Peyer's patch (tissue), 4 donors: ENCODE measurements at regions not wholly inside any gene's neighbourhood (a gene's known extent, or its start where the extent isn't known, plus 50 kb on each side); places are given as distances from the start of the nearest gene placed in this dataset.

Experiments
- CTCF ChIP-seq, 6 experiments: fragments of 450-650 bp in 4 of 6; fragments of 200-600 bp in 2 of 6; sonication (generic) in 1 of 6; IDR thresholded peaks; one replicate each; pipeline ENCODE4 v1.5.1; 2017 to 2019; ENCODE audit warnings: antibody characterized with exemption in 6 of 6, mild to moderate bottlenecking in 3 of 6, moderate library complexity in 1 of 6
- POLR2A ChIP-seq, 2 donors: fragments of 450-650 bp; IDR thresholded peaks; one replicate each; pipeline ENCODE4 v1.5.1; 2017; ENCODE audit warnings: antibody characterized with exemption in 2 of 2, mild to moderate bottlenecking in 2 of 2, moderate library complexity in 2 of 2

- TF ChIP-seq CTCF (IDR thresholded peaks at IDR 0.05) (peak in 5 of 6 experiments; percentile 19 to 71 (median 66)), POLR2A (IDR thresholded peaks at IDR 0.05) (no peak)
Measured at GRCh38 chr14:37985826-37986470, 221.8 kb upstream of the SSTR1 start.
